HG02759 (cell line): ENCODE measurements at regions not wholly inside any gene's neighbourhood (a gene's known extent, or its start where the extent isn't known, plus 50 kb on each side); places are given as distances from the start of the nearest gene placed in this dataset.

Experiments used
- ATAC-seq: cut with Tn5 transposase; IDR thresholded peaks from one replicate; pipeline ENCODE4 v1.9.1; 2021; ENCODE audit warnings: mild to moderate bottlenecking, moderate library complexity; ENCODE audit not compliant: unreplicated experiment

- ATAC-seq = no peak
Measured at GRCh38 chr12:25819691-25820090, 138.8 kb upstream of the RASSF8 start.

DNA sequence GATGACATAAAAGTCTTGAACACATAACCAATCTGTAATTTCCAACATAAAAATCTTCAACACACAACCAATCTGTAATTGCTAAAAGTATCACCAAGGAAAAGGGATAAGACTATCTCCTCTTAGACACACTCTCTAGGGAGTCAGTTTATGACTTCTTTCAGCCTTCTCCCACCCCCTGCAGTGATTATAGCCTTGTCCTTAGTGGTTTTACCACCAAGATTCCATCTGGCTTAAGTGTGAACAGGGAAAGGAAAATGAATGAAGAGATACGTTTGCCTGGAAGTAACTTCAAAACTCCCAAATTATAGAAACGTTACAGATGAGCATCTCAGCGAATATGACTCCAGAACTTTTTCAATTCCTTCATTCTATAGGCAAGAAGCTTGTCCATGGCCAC is 136.2 kb upstream of the RASSF8 start:
- ATAC-seq = no peak

- ATAC-seq = no peak
Measured at GRCh38 chr12:25824734-25825133, 133.7 kb upstream of the RASSF8 start.

DNA sequence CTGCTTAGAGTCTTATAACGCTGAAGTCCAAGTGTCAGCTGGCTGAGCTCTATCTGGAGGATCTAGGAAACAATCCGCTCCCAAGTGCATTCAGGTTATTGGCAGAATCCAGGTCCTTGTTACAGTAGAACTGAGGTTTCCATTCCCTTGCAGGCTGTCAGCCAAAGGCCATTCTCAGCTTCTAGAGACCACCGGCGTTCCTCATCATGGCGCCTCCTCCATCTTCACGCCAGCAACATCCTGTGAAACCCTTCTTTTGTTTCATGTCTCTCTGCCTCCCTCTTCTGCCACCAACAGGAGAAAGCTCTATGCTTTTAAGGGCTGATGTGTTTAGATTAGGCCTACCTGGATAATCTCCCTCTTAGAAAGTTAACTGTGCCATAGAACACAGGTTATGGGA is 133.0 kb upstream of the RASSF8 start:
- no peak for ATAC-seq

- ATAC-seq = no peak
Measured at GRCh38 chr12:25827141-25827540, 131.3 kb upstream of the RASSF8 start.

DNA sequence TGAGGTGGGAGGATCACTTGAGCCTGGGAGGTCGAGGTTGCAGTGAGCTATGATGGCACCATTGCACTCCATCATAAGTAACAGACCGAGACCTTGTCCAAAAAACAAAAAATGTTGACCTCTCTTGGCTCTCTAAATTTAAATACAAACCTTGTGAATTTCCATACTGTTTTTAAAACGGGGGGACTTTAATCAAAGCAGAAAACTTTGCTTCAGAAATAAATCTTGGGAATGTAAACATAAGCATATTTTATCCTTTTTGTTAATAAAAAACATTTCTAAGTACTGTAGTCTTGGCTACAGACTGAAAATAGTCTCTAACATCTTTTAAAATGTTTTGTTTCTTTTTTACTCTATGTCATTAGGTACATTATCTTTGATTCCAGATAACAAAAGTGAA is 130.7 kb upstream of the RASSF8 start:
- no peak for ATAC-seq

DNA sequence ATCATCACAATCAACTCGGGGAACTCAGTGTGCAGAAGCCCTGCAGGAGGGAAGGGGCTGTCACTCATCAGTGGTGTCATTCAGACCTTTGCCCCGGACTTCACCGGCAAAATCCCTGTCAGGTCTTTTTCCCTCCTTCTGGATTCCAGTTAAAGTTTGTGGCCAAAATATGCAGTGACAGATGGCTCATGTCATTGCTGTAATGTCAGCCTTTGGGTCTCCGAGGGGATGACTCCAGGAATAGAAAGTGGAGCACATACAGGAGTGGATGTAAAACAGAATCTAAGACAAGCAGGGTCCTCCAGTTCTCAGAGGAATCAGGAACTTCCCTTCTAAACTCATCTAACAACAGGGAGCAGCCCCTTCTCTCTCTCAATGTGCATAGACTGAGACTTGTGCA is 130.3 kb upstream of the RASSF8 start:
- ATAC-seq = no peak

GRCh38 chr12:25829192-25829591 is 129.3 kb upstream of the RASSF8 start:
- no peak for ATAC-seq

GRCh38 chr12:25830456-25830855 is 128.0 kb upstream of the RASSF8 start:
- ATAC-seq = no peak

GRCh38 chr12:25833657-25834056 is 124.8 kb upstream of the RASSF8 start:
- ATAC-seq = no peak

DNA sequence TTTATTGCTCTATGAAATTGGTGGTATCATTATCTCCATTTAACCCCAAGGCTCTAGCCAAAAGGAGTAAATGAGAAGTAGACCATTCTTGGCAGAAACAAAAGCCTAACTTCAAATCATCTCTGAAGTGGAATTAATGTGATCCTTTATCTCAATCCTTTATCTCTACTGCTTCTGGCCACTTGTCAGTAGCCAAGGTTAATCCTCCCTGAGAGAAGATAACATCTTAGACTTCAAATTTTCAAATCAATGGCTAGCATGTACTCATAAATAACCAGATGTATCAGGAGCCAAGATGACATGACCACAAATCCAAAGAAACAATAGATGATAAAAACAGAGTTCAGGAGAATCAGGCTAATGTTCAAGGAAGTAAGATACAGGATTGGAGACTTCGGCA is 123.1 kb upstream of the RASSF8 start:
- no peak for ATAC-seq

DNA sequence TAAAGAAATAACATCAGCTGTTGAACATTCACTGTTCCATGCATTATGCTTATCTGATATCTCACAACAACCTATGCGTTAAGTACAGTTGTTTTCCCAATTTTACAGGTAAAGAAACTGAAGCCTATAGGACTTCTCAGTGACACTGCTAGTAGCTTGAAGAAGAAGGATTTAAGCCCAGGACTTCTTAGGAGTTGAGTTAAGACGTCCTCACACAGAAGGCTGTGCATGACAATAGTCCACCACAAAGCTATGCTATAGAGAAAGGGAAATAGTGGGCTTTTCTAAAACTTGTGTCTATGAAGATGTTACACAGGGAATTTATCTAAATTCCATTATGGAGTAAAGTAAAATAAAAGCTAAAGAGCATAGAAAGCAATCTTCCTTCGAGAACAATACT is 120.5 kb upstream of the RASSF8 start:
- no peak for ATAC-seq

GRCh38 chr12:25839470-25839869 is 119.0 kb upstream of the RASSF8 start:
- no peak for ATAC-seq

DNA sequence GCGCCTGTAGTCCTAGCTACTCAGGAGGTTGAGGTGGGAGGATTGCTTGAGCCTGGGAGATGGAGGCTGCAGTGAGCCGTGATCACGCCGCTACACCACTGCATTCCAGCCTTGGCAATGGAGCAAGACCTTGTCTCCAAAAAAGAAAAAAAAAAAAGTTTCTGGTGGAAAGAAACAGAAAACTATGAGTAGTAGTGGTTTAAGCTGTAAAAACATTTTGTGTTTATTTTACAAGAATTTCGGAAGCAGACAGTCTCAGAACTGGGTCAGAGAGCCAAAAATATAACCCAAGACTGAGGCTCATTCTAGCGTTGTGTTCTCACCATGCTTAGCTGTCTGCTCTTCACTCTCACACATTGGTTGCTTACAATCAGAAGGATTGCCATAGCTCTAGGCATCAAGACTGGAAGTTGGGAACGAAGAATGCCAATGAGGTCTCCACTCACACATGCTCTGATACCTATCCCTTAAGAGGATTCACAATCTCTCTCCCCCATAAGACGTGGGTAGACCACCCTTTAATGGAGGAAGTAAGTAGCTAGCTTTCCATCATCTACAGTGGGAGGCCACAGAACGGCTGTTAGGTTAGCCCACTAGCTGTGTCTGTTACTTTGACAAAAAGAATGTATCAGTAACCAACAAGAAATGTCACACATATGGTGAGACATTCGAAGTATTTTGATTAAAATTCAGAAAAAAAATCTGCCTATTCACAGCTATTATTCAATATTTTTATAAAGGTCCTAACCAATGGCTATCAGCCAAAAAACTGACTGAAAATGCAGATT is 117.6 kb upstream of the RASSF8 start:
- no peak for ATAC-seq

- ATAC-seq = no peak
Measured at GRCh38 chr12:25842254-25842653, 116.2 kb upstream of the RASSF8 start.

DNA sequence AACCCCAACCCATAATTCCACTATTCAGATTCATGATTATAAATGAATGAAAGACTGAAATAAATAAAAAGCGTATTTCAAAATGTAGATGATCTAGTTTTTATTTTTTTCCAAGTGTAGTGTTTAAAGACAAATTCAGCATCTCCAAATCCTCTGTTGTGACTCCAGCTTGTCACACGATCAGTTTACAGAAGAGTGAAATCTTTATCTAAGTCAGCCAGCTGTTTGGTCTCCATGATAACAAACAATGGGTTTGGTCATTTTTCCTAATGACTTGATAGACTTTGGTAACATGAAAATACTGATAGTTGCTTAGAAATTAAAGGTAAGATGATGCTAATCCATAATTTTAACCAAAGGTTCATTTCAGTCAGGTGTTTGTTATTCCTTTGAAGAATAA is 114.5 kb upstream of the RASSF8 start:
- ATAC-seq = no peak

DNA sequence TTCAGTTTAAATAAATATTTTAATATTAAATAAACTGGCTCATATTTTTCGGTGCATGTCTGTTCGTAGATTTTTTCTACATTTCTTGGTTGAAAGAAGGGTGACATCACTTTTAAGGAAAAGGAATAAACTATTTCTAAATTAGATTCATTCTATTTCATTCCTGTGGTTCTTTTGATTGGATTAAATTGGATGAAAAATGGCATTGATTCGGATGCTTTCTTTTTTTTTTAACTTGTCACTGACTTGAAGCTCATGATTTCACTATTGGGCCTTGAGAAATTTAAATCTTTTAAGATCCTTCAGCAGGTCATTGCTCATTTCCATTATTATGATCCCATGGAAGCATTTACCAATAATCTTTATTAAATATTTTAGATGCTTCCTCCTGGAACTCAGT is 113.1 kb upstream of the RASSF8 start:
- no peak for ATAC-seq

GRCh38 chr12:25852792-25853191 is 105.7 kb upstream of the RASSF8 start:
- ATAC-seq = no peak

GRCh38 chr12:25853316-25854095 is 105.0 kb upstream of the RASSF8 start:
- no peak for ATAC-seq

GRCh38 chr12:25854991-25855390 is 103.5 kb upstream of the RASSF8 start:
- no peak for ATAC-seq

DNA sequence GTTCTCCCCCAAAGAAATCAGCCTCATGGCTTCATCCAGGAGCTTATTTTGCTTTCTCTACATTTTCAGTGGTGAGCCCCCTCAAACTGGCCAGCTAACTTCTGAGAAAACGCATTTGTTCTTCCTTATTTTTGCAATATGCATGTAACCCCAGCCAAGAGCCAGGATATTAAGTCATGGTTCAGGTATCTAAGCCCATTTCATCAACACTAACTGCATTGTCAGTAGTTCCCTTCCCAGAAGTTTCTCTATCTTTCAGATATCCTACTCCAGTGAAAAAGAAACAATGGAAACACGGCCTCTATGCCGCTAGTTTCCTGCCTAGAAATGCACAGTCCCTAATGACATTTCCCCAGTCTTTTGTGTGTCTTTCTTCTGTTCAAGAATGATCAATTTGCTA is 102.8 kb upstream of the RASSF8 start:
- ATAC-seq = no peak

DNA sequence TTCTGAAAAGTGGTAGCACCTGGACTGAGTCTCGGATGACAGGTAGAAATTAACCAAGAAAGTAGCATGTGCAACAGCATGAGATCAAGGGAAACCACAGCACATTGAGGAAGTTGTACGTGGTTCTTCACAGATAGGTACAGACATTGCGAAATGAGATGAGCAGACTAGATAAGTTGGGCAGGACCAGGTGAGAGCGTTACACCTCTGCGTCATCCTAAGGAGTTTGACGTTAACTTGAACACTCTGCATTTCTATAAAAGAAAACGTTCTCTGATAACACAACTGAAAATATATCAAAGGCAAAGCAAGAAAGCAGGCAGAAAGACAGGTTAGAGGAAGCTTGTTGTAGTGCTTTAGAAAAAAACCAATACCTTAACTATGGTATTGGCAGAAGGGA is 98.5 kb upstream of the RASSF8 start:
- no peak for ATAC-seq
